ENCODE measurements at regions not wholly inside any gene's neighbourhood (a gene's known extent, or its start where the extent isn't known, plus 50 kb on each side); places are given as distances from the start of the nearest gene placed in this dataset.

DNA sequence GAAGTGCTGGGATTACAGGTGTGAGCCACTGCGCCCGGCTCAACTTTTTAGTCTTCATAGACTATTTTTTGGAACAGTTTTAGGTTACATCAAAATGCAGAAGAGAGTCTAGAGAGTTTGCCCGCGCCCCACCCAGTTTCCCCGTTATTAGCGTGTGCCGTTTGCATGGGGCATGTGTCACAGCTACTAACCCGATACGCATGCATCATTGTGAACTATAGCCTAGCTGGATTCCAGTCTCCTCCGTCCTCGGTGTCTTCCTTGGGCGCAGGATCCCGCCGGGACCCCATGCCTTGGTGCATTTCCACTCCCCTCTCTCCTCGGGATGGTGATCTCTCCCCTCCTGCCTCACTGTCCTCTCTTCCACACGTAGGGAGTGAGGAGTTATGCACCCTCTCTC lies 85.5 kb upstream of the ADRA2C start:
- Histone ChIP-seq H3K9me2 (replicated peaks; ENCODE audit: insufficient read depth) (no peaks in the 10 kb centered on the region), H3K79me2 (no peaks in the 10 kb centered on the region), H3K9me3 (ENCODE audit: low read depth) (no peaks in the 10 kb centered on the region), H2AFZ (no peak overlapping the region), H3K36me3 (replicated peaks; ENCODE audit: insufficient read depth, low read depth) (no peaks in the 10 kb centered on the region), H3K27ac (no peak overlapping the region), H3K4me1 (ENCODE audit: insufficient read depth) (no peaks in the 10 kb centered on the region), H4K20me1 (ENCODE audit: insufficient read depth, poor library complexity, severe bottlenecking) (no peaks in the 10 kb centered on the region), H3K4me3 (no peak overlapping the region), H3K27me3 (no peaks in the 10 kb centered on the region), H3K4me2 (no peak overlapping the region)
- no peak for DNase-seq (ENCODE audit: low spot score)
- whole genome bisulfite sequencing (ENCODE audit: low lambda C conversion rate, missing lambda C conversion rate): 91% methylated on average over 16 of the region's 16 CpGs
- TF ChIP-seq, protein P1, sequence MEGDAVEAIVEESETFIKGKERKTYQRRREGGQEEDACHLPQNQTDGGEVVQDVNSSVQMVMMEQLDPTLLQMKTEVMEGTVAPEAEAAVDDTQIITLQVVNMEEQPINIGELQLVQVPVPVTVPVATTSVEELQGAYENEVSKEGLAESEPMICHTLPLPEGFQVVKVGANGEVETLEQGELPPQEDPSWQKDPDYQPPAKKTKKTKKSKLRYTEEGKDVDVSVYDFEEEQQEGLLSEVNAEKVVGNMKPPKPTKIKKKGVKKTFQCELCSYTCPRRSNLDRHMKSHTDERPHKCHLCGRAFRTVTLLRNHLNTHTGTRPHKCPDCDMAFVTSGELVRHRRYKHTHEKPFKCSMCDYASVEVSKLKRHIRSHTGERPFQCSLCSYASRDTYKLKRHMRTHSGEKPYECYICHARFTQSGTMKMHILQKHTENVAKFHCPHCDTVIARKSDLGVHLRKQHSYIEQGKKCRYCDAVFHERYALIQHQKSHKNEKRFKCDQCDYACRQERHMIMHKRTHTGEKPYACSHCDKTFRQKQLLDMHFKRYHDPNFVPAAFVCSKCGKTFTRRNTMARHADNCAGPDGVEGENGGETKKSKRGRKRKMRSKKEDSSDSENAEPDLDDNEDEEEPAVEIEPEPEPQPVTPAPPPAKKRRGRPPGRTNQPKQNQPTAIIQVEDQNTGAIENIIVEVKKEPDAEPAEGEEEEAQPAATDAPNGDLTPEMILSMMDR (IDR thresholded peaks at IDR 0.05; ENCODE audit: poor library complexity): no peak
- TF ChIP-seq EZH2phosphoT487 (IDR thresholded peaks at IDR 0.05; ENCODE audit: low read depth, severe bottlenecking, unreplicated experiment) (no peak), EZH2 (IDR thresholded peaks at IDR 0.05; ENCODE audit: borderline replicate concordance) (no peak)

DNA sequence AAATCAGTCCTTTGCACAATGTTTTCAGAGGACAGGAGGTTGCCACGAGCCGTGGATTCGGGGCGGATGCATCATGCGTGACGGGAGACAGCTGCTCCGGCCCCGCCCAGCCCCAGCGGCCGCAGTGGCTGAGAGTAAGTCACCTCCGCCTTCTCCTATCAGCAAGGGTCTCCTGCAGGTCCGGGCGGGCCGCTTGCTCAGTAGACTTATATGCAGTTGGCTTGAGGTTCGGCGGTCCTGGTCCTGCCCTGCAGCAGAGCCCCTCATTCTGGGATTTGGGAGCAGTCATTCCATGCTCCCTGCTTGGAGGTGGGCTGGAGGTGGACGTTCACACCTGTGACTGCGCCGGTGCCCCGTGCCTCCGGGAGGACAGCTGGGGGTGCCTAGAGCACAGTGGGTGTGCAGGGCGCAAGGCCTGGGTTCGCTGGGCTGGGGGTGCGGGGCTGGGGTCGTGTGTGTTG lies 86.3 kb upstream of the ADRA2C start:
- H3K27me3 ChIP-seq: peaks cover 3% of the 10 kb centered on the region
- H3K36me3 ChIP-seq (replicated peaks; ENCODE audit: insufficient read depth, low read depth): no peaks in the 10 kb centered on the region
- no peak overlapping the region for H3K4me2 ChIP-seq
- no peaks in the 10 kb centered on the region for H3K9me2 ChIP-seq (replicated peaks; ENCODE audit: insufficient read depth)
- no peak for DNase-seq (ENCODE audit: low spot score)
- H3K4me1 ChIP-seq (ENCODE audit: insufficient read depth): no peaks in the 10 kb centered on the region
- no peaks in the 10 kb centered on the region for H4K20me1 ChIP-seq (ENCODE audit: insufficient read depth, poor library complexity, severe bottlenecking)
- H3K79me2 ChIP-seq: no peaks in the 10 kb centered on the region
- no peak for TF ChIP-seq EZH2phosphoT487 (IDR thresholded peaks at IDR 0.05; ENCODE audit: low read depth, severe bottlenecking, unreplicated experiment)
- no peak for TF ChIP-seq EZH2 (IDR thresholded peaks at IDR 0.05; ENCODE audit: borderline replicate concordance)
- TF ChIP-seq, protein P1 (IDR thresholded peaks at IDR 0.05; ENCODE audit: poor library complexity): no peak
- no peak overlapping the region for H3K27ac ChIP-seq
- H3K9me3 ChIP-seq (ENCODE audit: low read depth): no peaks in the 10 kb centered on the region
- no peak overlapping the region for H2AFZ ChIP-seq
- no peak overlapping the region for H3K4me3 ChIP-seq
- 90% methylated on average over 25 of the region's 25 CpGs for WGBS (ENCODE audit: low lambda C conversion rate, missing lambda C conversion rate)

DNA sequence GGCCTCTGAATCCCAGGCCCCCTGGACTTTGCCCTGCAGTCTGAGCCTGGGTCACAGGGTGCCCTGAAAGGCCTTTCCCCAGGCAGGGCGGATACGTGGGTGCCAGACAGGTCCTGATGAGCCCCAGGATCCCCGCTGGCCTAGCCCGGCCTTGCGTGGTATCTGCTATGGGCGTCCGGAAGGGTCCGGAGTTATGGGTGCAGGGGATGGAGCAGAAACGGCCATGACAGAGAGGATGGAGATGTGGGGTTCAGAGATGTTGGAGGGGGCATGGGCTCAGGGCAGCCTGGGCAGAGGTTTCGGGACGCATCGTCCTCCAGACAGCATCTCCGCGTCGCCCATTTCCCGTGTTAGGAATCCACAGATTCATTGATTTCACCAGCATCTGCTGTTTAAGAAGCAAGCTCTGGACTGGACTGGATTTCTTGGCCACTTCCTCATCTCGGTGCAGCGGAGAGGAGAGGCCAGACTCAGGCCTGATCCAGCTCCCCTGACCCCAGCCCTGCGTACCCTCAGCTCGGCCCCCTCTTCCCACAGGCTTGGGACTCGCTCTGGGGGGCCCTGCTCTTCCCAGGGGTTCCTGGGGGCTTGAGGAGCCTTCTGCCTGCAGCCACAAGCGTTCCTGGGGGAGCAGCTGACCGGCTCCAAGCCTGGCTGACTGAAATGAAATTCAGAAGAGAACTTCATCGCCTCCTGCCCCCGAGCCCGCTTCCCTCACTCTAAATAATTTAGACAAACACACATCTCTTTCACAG lies 86.9 kb upstream of the ADRA2C start:
- TF ChIP-seq, protein P1 (IDR thresholded peaks at IDR 0.05; ENCODE audit: poor library complexity): no peak
- TF ChIP-seq EZH2 (IDR thresholded peaks at IDR 0.05; ENCODE audit: borderline replicate concordance) (no peak), EZH2phosphoT487 (IDR thresholded peaks at IDR 0.05; ENCODE audit: low read depth, severe bottlenecking, unreplicated experiment) (no peak)
- no peak overlapping the region for H3K27ac ChIP-seq
- H3K36me3 ChIP-seq (replicated peaks; ENCODE audit: insufficient read depth, low read depth): no peaks in the 10 kb centered on the region
- peaks cover 3% of the 10 kb centered on the region for H3K27me3 ChIP-seq
- no peaks in the 10 kb centered on the region for H3K79me2 ChIP-seq
- H3K4me1 ChIP-seq (ENCODE audit: insufficient read depth): no peaks in the 10 kb centered on the region
- 91% methylated on average over 26 of the region's 26 CpGs for WGBS (ENCODE audit: low lambda C conversion rate, missing lambda C conversion rate)
- no peak overlapping the region for H3K4me3 ChIP-seq
- no peaks in the 10 kb centered on the region for H3K9me2 ChIP-seq (replicated peaks; ENCODE audit: insufficient read depth)
- no peaks in the 10 kb centered on the region for H3K9me3 ChIP-seq (ENCODE audit: low read depth)
- H2AFZ ChIP-seq: no peak overlapping the region
- no peaks in the 10 kb centered on the region for H4K20me1 ChIP-seq (ENCODE audit: insufficient read depth, poor library complexity, severe bottlenecking)
- DNase-seq (ENCODE audit: low spot score): no peak
- H3K4me2 ChIP-seq: no peak overlapping the region

Measured in hepatocyte (in vitro differentiated cells).